ENCODE measurements at regions not wholly inside any gene's neighbourhood (a gene's known extent, or its start where the extent isn't known, plus 50 kb on each side); places are given as distances from the start of the nearest gene placed in this dataset.
"Not testable (repeated sequence)": the region's sequence is repeated elsewhere in the genome, so short reads cannot be mapped to it uniquely, and the experiment has no call there.

DNA sequence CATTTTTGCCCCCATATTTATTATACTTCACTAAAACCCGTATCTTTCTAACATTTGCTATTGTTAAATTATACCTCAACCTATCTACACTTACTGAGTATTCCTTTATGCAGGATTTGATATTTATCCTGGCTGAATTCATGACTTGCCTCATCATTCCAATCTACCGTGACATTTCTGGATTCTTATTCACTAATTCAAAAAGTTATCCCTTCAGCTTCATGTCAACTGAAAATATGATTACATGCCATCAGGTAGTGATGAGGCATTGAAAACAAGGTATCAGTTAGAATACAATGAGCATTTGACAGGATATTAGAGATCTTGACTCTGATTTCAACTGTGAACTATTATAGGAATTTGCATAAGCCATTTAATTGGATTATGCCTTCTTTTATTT, 2171.9 kb upstream of the WWC1 start:
- Histone ChIP-seq H3F3A (ENCODE audit: insufficient read depth, low read length) (no peaks in the 10 kb centered on the region), H3K27me3 (ENCODE audit: insufficient read depth, low read length) (no peaks in the 10 kb centered on the region), H3K27ac (ENCODE audit: low read depth, low read length, poor library complexity, severe bottlenecking) (no peak overlapping the region), H3K9ac (ENCODE audit: low read length) (no peak overlapping the region), H3K79me2 (ENCODE audit: insufficient read depth, low read length) (no peaks in the 10 kb centered on the region), H3K9me3 (ENCODE audit: low read length) (no peaks in the 10 kb centered on the region), H2AFZ (ENCODE audit: low read length) (no peak overlapping the region), H4K20me1 (ENCODE audit: insufficient read depth, low read length) (no peaks in the 10 kb centered on the region), H3K4me3 (ENCODE audit: low read depth, low read length, poor library complexity, severe bottlenecking) (no peak overlapping the region), H3K9me2 (ENCODE audit: low read depth, low read length) (no peaks in the 10 kb centered on the region), H3K36me3 (ENCODE audit: insufficient read depth, low read length) (no peaks in the 10 kb centered on the region), H3K4me1 (ENCODE audit: insufficient read depth, low read length, severe bottlenecking) (no peaks in the 10 kb centered on the region), H3K4me2 (ENCODE audit: low read length) (no peak overlapping the region)
- TF ChIP-seq CTCF (IDR thresholded peaks at IDR 0.05; ENCODE audit: low read length) (no peak), EZH2 (IDR thresholded peaks at IDR 0.05; ENCODE audit: borderline replicate concordance, low read length) (no peak)

DNA sequence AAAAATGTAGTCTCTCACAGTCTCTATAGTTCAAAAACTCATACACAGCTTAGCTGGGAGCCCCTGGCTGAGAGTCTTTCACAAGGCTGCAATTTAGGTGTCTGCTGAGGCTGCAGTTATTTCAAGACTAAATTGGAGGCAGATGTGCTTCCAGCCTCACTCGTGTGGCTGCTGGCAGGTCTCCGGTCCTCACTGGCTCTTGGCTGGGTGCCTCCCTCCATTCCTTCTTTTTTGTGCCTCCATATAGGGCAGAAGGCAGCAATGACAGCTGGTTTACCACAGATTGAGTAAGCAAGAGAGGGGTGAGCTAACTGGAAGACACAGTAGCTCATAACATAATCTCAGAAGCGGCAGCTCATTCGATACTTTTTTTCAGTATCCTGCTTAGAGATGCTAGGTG, 2167.7 kb upstream of the WWC1 start:
- H4K20me1 ChIP-seq (ENCODE audit: insufficient read depth, low read length), result no peaks in the 10 kb centered on the region
- no peaks in the 10 kb centered on the region for H3K9me3 ChIP-seq (ENCODE audit: low read length)
- no peaks in the 10 kb centered on the region for H3K79me2 ChIP-seq (ENCODE audit: insufficient read depth, low read length)
- no peak overlapping the region for H2AFZ ChIP-seq (ENCODE audit: low read length)
- no peaks in the 10 kb centered on the region for H3K9me2 ChIP-seq (ENCODE audit: low read depth, low read length)
- no peaks in the 10 kb centered on the region for H3K4me1 ChIP-seq (ENCODE audit: insufficient read depth, low read length, severe bottlenecking)
- no peaks in the 10 kb centered on the region for H3F3A ChIP-seq (ENCODE audit: insufficient read depth, low read length)
- no peak overlapping the region for H3K4me2 ChIP-seq (ENCODE audit: low read length)
- no peak overlapping the region for H3K4me3 ChIP-seq (ENCODE audit: low read depth, low read length, poor library complexity, severe bottlenecking)
- H3K27ac ChIP-seq (ENCODE audit: low read depth, low read length, poor library complexity, severe bottlenecking), result no peak overlapping the region
- no peaks in the 10 kb centered on the region for H3K36me3 ChIP-seq (ENCODE audit: insufficient read depth, low read length)
- no peak overlapping the region for H3K9ac ChIP-seq (ENCODE audit: low read length)
- TF ChIP-seq EZH2 (IDR thresholded peaks at IDR 0.05; ENCODE audit: borderline replicate concordance, low read length) (no peak), CTCF (IDR thresholded peaks at IDR 0.05; ENCODE audit: low read length) (no peak)
- no peaks in the 10 kb centered on the region for H3K27me3 ChIP-seq (ENCODE audit: insufficient read depth, low read length)

DNA sequence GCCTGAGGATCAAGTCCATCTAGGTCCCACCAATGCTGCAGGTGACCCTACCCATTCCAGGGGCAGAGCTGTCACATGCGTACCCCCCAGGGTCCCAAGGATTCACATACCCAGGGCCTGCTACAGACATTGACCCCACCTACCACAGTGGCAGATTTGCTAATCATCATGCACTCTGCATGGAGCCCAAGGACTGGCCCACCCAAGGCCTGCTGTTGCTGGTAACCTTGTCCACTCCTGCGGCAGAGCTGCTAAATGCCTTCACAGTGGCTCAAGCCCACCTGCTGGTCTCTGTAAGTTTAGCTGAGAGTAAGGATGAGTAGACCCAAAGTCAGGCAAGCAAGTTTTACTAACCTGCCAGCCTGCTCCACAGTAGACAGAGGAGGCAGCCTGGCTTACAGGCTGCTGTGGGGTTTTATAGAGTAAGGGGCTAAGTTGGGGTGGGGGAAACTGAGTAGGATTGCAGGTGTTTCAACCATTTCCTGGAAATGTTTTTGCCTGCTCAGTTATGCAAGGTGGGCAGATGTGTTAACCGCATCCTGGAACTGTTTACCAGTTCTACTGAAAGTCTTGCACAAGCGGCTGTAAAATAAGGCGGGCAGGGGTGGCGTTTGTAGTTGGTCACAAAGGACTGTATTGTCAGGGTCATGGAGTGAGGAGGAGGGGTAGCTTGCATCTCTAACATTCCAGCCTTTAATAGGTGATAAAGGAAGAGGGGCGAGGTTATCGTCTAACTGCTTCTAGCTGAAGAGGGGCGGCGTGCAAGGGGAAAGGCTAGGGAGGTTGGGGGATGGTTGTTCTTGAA, 2163.5 kb upstream of the WWC1 start:
- H3F3A ChIP-seq (ENCODE audit: insufficient read depth, low read length), result no peaks in the 10 kb centered on the region
- H3K27me3 ChIP-seq (ENCODE audit: insufficient read depth, low read length), result no peaks in the 10 kb centered on the region
- no peak overlapping the region for H2AFZ ChIP-seq (ENCODE audit: low read length)
- no peaks in the 10 kb centered on the region for H3K4me1 ChIP-seq (ENCODE audit: insufficient read depth, low read length, severe bottlenecking)
- H3K79me2 ChIP-seq (ENCODE audit: insufficient read depth, low read length), result no peaks in the 10 kb centered on the region
- H3K4me2 ChIP-seq (ENCODE audit: low read length), result no peak overlapping the region
- TF ChIP-seq CTCF (IDR thresholded peaks at IDR 0.05; ENCODE audit: low read length), result no peak
- H3K27ac ChIP-seq (ENCODE audit: low read depth, low read length, poor library complexity, severe bottlenecking), result no peak overlapping the region
- no peak overlapping the region for H3K4me3 ChIP-seq (ENCODE audit: low read depth, low read length, poor library complexity, severe bottlenecking)
- H3K36me3 ChIP-seq (ENCODE audit: insufficient read depth, low read length), result no peaks in the 10 kb centered on the region
- no peaks in the 10 kb centered on the region for H3K9me3 ChIP-seq (ENCODE audit: low read length)
- no peak overlapping the region for H3K9ac ChIP-seq (ENCODE audit: low read length)
- no peaks in the 10 kb centered on the region for H3K9me2 ChIP-seq (ENCODE audit: low read depth, low read length)
- no peaks in the 10 kb centered on the region for H4K20me1 ChIP-seq (ENCODE audit: insufficient read depth, low read length)

DNA sequence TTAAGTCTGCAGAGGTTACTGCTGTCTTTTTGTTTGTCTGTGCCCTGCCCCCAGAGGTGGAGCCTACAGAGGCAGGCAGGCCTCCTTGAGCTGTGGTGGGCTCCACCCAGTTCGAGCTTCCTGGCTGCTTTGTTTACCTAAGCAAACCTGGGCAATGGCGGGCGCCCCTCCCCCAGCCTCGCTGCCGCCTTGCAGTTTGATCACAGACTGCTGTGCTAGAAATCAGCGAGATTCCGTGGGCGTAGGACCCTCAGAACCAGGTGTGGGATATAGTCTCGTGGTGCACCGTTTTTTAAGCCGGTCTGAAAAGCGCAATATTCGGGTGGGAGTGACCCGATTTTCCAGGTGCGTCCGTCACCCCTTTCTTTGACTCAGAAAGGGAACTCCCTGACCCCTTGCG, 2146.3 kb upstream of the WWC1 start:
- H3K4me1 ChIP-seq (ENCODE audit: insufficient read depth, low read length, severe bottlenecking); H3F3A ChIP-seq (ENCODE audit: insufficient read depth, low read length); H4K20me1 ChIP-seq (ENCODE audit: insufficient read depth, low read length); H3K9ac ChIP-seq (ENCODE audit: low read length); H3K27me3 ChIP-seq (ENCODE audit: insufficient read depth, low read length); H3K79me2 ChIP-seq (ENCODE audit: insufficient read depth, low read length); H3K4me2 ChIP-seq (ENCODE audit: low read length); H3K9me3 ChIP-seq (ENCODE audit: low read length); H3K36me3 ChIP-seq (ENCODE audit: insufficient read depth, low read length); H2AFZ ChIP-seq (ENCODE audit: low read length); H3K4me3 ChIP-seq (ENCODE audit: low read depth, low read length, poor library complexity, severe bottlenecking); H3K27ac ChIP-seq (ENCODE audit: low read depth, low read length, poor library complexity, severe bottlenecking); H3K9me2 ChIP-seq (ENCODE audit: low read depth, low read length): not testable (repeated sequence)
